Progenitor cell of endocrine pancreas (in vitro differentiated cells): ENCODE measurements at regions not wholly inside any gene's neighbourhood (a gene's known extent, or its start where the extent isn't known, plus 50 kb on each side); places are given as distances from the start of the nearest gene placed in this dataset.

Experiments
- DNase-seq: peaks from one replicate; pipeline ENCODE4 v3.0.0; 2021; ENCODE audit warnings: low spot score; ENCODE audit not compliant: unreplicated experiment
- H3K27ac Mint-ChIP-seq: 2 replicates; pipeline ENCODE4 v1.8.0; 2021; ENCODE audit warnings: mild to moderate bottlenecking, moderate library complexity, mixed read lengths
- H3K27me3 Mint-ChIP-seq: 2 replicates; pipeline ENCODE4 v1.8.0; 2021; ENCODE audit warnings: mixed read lengths
- H3K36me3 Mint-ChIP-seq: 2 replicates; pipeline ENCODE4 v1.8.0; 2022; ENCODE audit warnings: mixed read lengths; ENCODE audit not compliant: insufficient read depth
- H3K4me1 Mint-ChIP-seq: 2 replicates; pipeline ENCODE4 v1.8.0; 2021; ENCODE audit warnings: low read depth, mixed read lengths
- H3K4me3 Mint-ChIP-seq: 2 replicates; pipeline ENCODE4 v1.8.0; 2021; ENCODE audit warnings: low read depth, mild to moderate bottlenecking, moderate library complexity, mixed read lengths
- H3K9me3 Mint-ChIP-seq: 2 replicates; pipeline ENCODE4 v1.8.0; 2021; ENCODE audit warnings: low read depth, mixed read lengths
- CTCF ChIP-seq: fragments of 200-600 bp; sonication (generic); IDR thresholded peaks from one replicate; pipeline ENCODE4 v1.5.0; 2021; ENCODE audit warnings: antibody characterized with exemption, mild to moderate bottlenecking; ENCODE audit not compliant: unreplicated experiment

GRCh38 chr10:86597306-86597705 is 57.0 kb upstream of the OPN4 start:
- no peaks in the 10 kb centered on the region for H3K36me3 Mint-ChIP-seq
- H3K27ac Mint-ChIP-seq, result no peak overlapping the region
- peaks cover 16% of the 10 kb centered on the region for H3K27me3 Mint-ChIP-seq
- H3K9me3 Mint-ChIP-seq, result no peaks in the 10 kb centered on the region
- H3K4me3 Mint-ChIP-seq, result no peak overlapping the region
- peaks cover 6% of the 10 kb centered on the region for H3K4me1 Mint-ChIP-seq
- DNase-seq, result no peak
- no peak for TF ChIP-seq CTCF

- peaks cover 16% of the 10 kb centered on the region for H3K27me3 Mint-ChIP-seq
- no peak overlapping the region for H3K4me3 Mint-ChIP-seq
- H3K36me3 Mint-ChIP-seq, result no peaks in the 10 kb centered on the region
- H3K9me3 Mint-ChIP-seq, result no peaks in the 10 kb centered on the region
- H3K4me1 Mint-ChIP-seq, result peaks cover 3% of the 10 kb centered on the region
- H3K27ac Mint-ChIP-seq, result no peak overlapping the region
- no peak for DNase-seq
- no peak for TF ChIP-seq CTCF
Measured at GRCh38 chr10:86598151-86598550, 56.2 kb upstream of the OPN4 start.

- no peak for DNase-seq
- H3K4me1 Mint-ChIP-seq, result peaks cover 3% of the 10 kb centered on the region
- H3K27me3 Mint-ChIP-seq, result peaks cover 16% of the 10 kb centered on the region
- no peak overlapping the region for H3K27ac Mint-ChIP-seq
- H3K36me3 Mint-ChIP-seq, result no peaks in the 10 kb centered on the region
- TF ChIP-seq CTCF, result no peak
- no peak overlapping the region for H3K4me3 Mint-ChIP-seq
- H3K9me3 Mint-ChIP-seq, result no peaks in the 10 kb centered on the region
Measured at GRCh38 chr10:86599041-86599440, 55.3 kb upstream of the OPN4 start.

GRCh38 chr10:86599729-86600128 is 54.6 kb upstream of the OPN4 start:
- H3K27ac Mint-ChIP-seq, result no peak overlapping the region
- DNase-seq, result no peak
- TF ChIP-seq CTCF, result no peak
- no peaks in the 10 kb centered on the region for H3K9me3 Mint-ChIP-seq
- no peak overlapping the region for H3K4me3 Mint-ChIP-seq
- peaks cover 16% of the 10 kb centered on the region for H3K27me3 Mint-ChIP-seq
- H3K36me3 Mint-ChIP-seq, result no peaks in the 10 kb centered on the region
- H3K4me1 Mint-ChIP-seq, result peaks cover 3% of the 10 kb centered on the region

GRCh38 chr10:86600296-86600695 is 54.1 kb upstream of the OPN4 start:
- H3K27me3 Mint-ChIP-seq, result peaks cover 16% of the 10 kb centered on the region
- H3K27ac Mint-ChIP-seq, result no peak overlapping the region
- no peak for DNase-seq
- H3K9me3 Mint-ChIP-seq, result no peaks in the 10 kb centered on the region
- no peaks in the 10 kb centered on the region for H3K36me3 Mint-ChIP-seq
- TF ChIP-seq CTCF, result no peak
- H3K4me1 Mint-ChIP-seq, result peaks cover 3% of the 10 kb centered on the region
- no peak overlapping the region for H3K4me3 Mint-ChIP-seq
